Kidney capillary endothelial cell (primary cell): ENCODE measurements at regions not wholly inside any gene's neighbourhood (a gene's known extent, or its start where the extent isn't known, plus 50 kb on each side); places are given as distances from the start of the nearest gene placed in this dataset.
"Not testable (repeated sequence)": the region's sequence is repeated elsewhere in the genome, so short reads cannot be mapped to it uniquely, and the experiment has no call there.

Experiments
- DNase-seq: peaks from one replicate; pipeline ENCODE4 v3.0.0-alpha.2; 2018; ENCODE audit warnings: low spot score

DNA sequence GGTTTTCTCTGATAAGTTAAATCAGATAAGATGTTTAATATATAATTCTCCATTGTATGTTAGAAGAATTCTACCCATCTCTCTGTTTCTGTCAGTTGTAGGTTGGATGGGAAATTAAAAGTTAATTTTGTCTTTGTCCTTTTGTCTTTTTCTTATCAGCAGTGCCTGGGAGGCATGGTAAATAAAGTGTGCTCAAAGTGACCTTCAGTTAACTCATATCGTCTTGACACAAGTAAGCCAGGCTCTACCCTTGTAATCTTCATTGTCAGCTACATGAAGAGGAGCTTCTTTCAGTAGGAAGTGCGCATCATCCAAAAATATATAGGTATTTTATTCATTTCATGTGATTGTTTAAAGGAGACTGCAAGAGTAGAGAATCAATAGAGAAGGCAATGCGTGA, 138.9 kb upstream of the NRIP1 start:
- DNase-seq = no peak

- DNase-seq = no peak
These were observed 139.6 kb upstream of the NRIP1 start for GRCh38 chr21:15204140-15204969.

DNA sequence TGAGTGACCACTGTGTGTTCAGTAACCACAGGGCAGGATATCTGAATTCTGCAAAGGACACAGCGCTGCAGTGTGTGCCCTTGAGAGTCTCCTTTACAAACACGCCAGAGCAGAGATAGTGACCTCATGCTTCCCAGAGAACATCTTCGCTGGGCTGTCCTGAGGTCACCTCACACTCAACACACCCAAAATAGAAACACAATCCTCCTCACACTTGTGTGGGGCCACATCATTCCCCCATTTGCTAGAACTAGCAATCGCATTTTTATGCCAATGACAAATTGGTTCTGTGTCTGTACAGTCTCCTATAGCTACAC, 140.1 kb upstream of the NRIP1 start:
- DNase-seq = no peak

DNA sequence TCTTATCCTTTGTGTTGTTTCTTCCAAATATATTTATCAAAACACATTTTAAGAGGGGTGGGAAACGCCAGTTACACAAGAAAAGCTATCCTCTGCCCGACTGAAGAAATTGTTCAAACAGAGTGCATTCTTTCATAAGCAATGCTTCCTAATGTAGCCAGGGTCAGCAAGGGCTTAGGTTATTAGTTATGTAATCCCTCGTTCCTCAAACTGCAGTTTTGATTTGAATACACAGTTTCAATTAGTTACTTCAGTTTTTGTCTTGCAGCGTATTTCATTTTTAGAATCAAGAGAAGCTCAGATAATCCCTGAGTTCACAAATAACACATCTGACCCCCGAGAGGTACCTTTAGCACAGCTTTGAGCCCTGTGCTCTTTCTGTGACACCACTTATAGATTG, 141.7 kb upstream of the NRIP1 start:
- DNase-seq = no peak

DNA sequence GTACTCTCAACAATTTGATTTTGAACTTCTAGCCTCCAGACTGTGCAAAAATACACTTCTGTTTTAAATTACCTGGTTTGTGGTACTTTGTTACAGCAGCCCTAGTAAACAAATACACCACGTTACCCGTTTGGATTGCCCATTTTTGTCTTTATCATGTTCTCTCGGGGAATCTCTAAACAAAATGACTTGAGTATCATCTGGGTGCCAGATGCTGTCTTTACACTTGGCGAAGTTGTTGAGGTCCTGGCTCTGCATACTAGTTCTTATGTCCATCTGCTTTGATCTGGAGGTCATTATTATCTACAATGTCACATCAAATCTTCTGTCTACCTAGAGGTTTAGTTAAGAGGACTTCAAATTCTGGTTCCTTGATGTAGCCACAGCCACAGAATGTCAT, 142.4 kb upstream of the NRIP1 start:
- DNase-seq = no peak

DNA sequence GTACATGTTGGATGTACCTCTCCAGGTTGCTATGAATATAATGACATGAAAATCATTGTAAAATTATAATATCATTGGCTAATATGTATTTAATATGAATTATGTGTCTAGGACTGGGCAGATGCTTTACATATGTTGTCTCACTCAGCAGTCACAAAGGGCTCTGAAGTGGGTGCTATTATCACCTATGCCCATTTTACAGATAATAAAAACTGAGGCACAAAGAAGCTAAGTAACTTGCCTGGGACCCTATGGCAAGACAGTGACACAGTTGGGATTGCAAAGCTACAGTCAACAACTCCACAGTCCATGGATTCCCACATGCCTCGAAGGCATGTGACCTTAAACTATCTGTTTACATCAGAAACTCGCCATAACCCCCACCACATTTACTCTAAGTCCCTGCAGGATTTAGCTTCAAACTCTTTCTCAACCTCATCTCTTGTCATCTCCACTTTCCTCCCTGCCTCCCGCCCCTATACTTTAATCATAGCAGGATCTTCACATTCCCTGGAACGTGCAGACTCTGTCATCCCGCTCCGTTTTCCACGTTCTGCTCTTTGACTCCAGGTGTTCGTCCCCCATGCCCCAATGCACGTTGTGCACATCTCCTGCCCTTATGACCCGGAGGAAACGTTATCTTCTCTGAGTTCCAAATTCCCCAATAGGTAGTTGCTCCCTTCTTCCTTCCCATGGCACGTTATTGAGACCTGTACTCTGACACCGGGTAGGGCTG, 143.0 kb upstream of the NRIP1 start:
- no peak for DNase-seq

GRCh38 chr21:15208786-15209185, 144.0 kb upstream of the NRIP1 start:
- no peak for DNase-seq

DNA sequence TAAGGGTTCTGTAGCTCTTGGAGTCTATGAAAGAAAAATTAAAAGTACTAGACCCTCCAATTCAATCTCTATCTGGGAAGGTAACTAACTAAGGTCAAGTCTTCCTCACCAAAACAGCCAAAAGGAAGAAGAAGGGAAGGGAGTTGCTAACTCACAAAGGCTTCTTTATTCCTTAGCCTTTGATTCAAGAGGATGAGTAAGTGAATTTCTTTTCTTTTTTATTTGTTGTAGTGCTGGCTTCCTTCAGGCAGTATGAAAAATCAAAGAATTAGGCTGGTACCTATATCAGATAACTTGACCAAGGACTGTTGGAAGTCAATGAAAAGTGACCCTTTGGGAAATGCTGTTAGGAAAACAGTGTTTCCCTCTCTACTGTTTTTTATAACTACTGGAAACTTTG, 144.4 kb upstream of the NRIP1 start:
- DNase-seq = no peak

- DNase-seq = no peak
These were observed 145.5 kb upstream of the NRIP1 start for GRCh38 chr21:15210235-15210678.

DNA sequence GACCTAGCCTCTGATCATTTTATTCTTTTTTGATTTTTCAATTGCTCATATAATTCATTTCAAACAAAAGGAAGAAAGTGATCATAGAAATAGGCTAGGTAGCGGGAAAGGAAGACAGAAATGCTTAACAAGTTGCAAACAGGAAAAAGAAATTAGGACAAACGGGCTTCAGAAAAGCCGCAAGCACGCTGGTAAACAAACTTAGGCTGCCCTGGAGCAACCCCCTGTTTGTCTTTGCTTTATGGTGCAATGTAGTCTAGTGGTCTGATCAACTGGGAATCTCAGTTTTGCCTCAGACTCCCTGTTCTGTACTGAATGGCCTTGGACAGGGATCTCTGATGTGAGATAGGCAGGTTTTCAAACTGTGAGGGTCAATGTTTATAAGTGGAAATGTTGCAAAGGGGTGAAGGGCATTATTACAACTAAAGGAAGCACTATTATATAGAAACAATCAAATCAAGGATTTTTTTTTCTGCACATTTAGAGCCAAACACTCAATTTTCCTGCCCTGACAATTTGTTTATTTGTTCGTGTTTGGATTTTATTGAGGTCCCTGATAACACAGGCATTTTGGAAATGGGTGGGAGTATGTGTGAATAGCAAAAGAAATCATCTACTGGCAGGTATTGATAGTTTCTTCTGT, 146.8 kb upstream of the NRIP1 start:
- no peak for DNase-seq

GRCh38 chr21:15212206-15212605, 147.4 kb upstream of the NRIP1 start:
- no peak for DNase-seq

DNA sequence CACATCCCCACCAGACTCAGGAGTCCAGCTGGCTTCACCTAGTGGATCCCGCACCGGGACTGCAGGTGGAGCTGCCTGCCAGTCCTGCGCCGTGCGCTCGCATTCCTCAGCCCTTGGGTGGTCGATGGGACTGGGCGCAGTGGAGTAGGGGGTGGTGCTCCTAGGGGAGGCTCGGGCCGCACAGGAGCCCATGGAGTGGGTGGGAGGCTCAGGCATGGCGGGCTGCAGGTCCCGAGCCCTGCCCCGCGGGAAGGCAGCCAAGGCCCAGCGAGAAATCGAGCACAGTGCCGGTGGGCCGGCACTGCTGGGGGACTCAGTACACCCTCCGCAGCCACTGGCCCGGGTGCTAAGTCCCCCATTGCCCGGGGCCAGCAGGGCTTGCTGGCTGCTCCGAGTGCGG, 153.7 kb upstream of the NRIP1 start:
- DNase-seq = not testable (repeated sequence)

GRCh38 chr21:15219039-15219438, 154.2 kb upstream of the NRIP1 start:
- no peak for DNase-seq

DNA sequence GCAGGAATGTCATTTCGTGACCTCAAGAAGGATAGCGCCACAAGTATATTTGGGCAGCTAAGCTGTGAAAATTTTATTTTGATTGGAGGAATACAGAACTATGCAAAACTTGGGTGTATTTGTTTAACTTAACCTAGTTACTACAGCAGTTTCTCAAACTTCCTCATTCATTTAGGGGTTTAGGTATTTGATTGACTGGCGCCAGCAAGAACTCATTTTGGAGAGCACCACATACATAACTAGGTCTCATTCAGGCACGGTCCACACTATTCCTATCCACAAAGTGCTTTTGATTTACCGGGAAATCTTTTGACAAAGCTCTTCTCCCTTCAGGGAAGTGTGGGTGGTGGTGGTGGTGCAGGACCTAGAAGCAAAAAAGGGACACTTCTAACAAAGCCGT, 155.1 kb upstream of the NRIP1 start:
- DNase-seq = no peak

DNA sequence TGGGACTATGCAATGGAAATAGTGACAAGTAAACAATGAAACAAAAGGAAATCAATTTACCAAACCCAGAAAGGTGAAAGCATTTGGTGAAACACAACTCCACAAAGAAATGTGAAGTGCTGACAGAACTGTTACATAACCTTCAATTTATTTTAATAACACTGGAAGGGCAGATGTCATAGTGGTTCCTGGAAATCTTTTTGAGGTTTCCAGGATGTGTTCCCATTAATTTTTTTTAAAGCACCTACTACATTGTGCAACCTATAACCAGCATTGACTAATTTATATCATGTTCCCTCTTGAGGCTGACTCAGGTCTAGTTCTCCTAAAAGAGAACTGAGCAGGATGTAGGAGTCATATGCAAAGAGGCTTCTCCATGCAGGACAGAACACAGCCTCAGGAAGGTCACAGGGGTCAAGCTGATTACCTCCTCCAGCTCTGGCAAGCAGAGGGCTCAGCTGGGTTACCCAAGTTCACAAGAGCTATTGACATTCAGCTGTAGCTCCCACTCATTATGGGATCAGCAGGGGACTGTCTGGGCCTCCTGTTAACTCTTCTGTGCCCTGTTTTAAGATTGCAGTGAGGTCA, 157.1 kb upstream of the NRIP1 start:
- DNase-seq = peak; percentile 75

- DNase-seq = no peak
These were observed 157.9 kb upstream of the NRIP1 start for GRCh38 chr21:15222707-15223106.

DNA sequence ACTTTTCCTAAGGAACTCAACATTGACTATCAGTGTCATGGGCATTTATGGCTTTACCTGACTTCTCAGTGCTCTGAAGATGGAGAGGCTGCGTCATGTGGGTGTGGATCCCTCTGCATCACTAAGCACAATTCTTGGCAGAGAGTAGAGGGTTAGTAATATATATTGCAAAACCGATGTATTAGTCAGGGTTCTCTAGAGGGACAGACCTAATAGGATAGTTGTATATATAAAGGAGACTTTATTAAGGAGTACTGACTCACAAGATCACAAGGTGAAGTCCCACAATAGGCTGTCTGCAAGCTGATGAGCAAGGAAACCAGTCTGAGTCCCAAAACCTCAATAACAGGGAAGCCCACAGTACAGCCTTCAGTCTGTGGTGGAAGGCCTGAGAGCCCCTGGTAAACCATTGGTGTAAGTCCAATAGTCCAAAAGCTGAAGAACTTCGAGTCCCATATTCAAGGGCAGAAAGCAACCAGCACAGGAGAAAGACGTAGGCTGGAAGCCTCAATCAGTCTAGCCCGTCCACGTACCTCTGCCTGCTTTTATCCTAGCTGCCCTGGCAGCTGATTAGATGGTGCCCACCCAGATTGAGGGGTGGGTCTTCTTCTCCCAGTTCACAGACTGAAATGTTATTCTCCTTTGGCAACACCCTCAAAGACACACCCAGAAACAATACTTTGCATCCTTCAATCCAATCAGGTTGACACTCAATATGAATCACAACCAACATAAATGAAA, 159.7 kb upstream of the NRIP1 start:
- no peak for DNase-seq

DNA sequence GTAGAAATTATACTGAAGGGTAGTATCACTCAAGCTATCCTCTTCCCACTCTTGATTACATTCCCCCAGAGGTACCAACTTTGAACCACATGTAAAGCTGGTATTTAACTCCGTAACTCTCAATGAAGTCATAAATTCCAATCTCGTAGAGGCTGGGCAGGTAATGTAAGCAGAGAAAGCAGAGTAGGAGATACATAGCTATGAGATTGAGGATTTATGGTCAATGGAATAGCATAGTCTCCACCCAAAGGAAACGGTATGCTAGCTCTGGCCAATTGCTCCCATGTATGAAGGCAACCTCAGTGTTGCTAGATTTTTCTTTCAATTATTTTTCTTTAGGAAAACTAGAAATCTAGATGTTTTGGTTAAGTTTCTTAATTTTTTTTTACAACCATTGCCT, 163.1 kb upstream of the NRIP1 start:
- no peak for DNase-seq

GRCh38 chr21:15229390-15229789, 164.6 kb upstream of the NRIP1 start:
- DNase-seq = no peak

DNA sequence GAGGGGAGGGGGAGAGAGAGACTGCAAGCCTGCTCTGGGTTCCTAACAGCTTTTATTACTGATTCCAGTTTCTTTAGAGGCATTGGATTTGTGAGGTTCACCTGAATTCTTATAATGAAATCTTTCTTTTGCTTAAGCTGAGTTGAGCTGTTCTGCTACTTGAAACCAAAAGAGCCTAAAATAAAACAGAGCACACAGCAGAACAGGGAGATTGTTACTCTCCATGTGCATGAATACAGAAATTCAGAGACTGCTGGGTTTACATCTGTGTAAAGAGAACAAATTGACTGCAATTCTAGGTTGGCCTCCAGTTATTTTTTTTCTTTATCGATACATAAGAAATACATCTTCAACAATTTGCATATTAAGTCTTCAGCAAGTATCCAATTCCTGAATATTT, 168.8 kb upstream of the NRIP1 start:
- DNase-seq = no peak

- no peak for DNase-seq
These were observed 171.3 kb upstream of the NRIP1 start for GRCh38 chr21:15236111-15236510.

GRCh38 chr21:15240848-15241247, 176.0 kb upstream of the NRIP1 start:
- no peak for DNase-seq
